HUDEP-2 (cell line): ENCODE measurements at regions not wholly inside any gene's neighbourhood (a gene's known extent, or its start where the extent isn't known, plus 50 kb on each side); places are given as distances from the start of the nearest gene placed in this dataset.

Source experiments
- DNase-seq, 76 experiments: peaks; one replicate each; lab custom pipeline; 2025; ENCODE audit not compliant: unreplicated experiment in 76 of 76; lab: John Stamatoyannopoulos, UW

- peak in 51 of 76 experiments; percentile 1 to 60 (median 24) for DNase-seq
Observed at GRCh38 chr18:34977838-34978532, 63.2 kb upstream of the MAPRE2 start.

- peak in 1 of 76 experiments; percentile 18 for DNase-seq
Observed at GRCh38 chr18:34978533-34978893, 62.7 kb upstream of the MAPRE2 start.

GRCh38 chr18:34978953-34979608, 62.1 kb upstream of the MAPRE2 start:
- peak in 70 of 76 experiments; percentile 9 to 90 (median 50) for DNase-seq

GRCh38 chr18:34981487-34981886, 59.7 kb upstream of the MAPRE2 start:
- no peak for DNase-seq

- DNase-seq = no peak
Observed at GRCh38 chr18:34985963-34986362, 55.2 kb upstream of the MAPRE2 start.

- DNase-seq = no peak
Observed at GRCh38 chr18:34990597-34990996, 50.6 kb upstream of the MAPRE2 start.

GRCh38 chr18:34991152-34991551, 50.1 kb upstream of the MAPRE2 start:
- no peak for DNase-seq
